AG10803 (cell line): ENCODE measurements at regions not wholly inside any gene's neighbourhood (a gene's known extent, or its start where the extent isn't known, plus 50 kb on each side); places are given as distances from the start of the nearest gene placed in this dataset.
"Not testable (repeated sequence)": the region's sequence is repeated elsewhere in the genome, so short reads cannot be mapped to it uniquely, and the experiment has no call there.

Experiments
- DNase-seq: peaks from one replicate; pipeline ENCODE4 v3.0.0; 2010; ENCODE audit warnings: low read depth
- H3K4me3 ChIP-seq: 2 replicates; pipeline ENCODE4 v1.5.1; 2011; ENCODE audit warnings: mild to moderate bottlenecking, low read length, control low read depth
- TF ChIP-seq, protein P1 (sequence below): conservative IDR thresholded peaks from 2 replicates; pipeline ENCODE4 v1.5.1; 2011; ENCODE audit warnings: mild to moderate bottlenecking, low read length, control low read depth, inconsistent platforms

- TF ChIP-seq, protein P1, sequence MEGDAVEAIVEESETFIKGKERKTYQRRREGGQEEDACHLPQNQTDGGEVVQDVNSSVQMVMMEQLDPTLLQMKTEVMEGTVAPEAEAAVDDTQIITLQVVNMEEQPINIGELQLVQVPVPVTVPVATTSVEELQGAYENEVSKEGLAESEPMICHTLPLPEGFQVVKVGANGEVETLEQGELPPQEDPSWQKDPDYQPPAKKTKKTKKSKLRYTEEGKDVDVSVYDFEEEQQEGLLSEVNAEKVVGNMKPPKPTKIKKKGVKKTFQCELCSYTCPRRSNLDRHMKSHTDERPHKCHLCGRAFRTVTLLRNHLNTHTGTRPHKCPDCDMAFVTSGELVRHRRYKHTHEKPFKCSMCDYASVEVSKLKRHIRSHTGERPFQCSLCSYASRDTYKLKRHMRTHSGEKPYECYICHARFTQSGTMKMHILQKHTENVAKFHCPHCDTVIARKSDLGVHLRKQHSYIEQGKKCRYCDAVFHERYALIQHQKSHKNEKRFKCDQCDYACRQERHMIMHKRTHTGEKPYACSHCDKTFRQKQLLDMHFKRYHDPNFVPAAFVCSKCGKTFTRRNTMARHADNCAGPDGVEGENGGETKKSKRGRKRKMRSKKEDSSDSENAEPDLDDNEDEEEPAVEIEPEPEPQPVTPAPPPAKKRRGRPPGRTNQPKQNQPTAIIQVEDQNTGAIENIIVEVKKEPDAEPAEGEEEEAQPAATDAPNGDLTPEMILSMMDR: no peak
- no peak overlapping the region for H3K4me3 ChIP-seq
- DNase-seq: no peak
These were observed 96.7 kb upstream of the ACKR3 start for GRCh38 chr2:236472720-236473495.

DNA sequence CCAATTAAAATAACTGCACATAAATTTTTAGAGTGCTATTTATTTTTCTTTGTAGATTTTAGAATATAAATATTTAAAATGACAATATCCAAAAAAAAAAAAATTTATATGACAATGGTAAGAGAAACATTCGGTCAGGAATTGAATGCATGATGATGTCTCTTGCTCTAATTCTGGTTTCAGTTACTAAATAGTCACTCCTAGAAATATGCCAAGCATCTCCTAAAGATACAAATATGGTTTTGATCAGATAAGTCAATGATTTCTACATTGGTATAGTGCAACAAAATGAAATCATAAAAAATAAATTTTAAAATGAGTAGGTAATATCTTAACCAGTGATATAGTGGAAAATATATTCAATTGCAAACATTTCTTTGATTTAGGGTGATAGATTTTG lies 95.9 kb upstream of the ACKR3 start:
- H3K4me3 ChIP-seq: no peak overlapping the region
- DNase-seq: peak; percentile 26
- TF ChIP-seq, protein P1: no peak

DNA sequence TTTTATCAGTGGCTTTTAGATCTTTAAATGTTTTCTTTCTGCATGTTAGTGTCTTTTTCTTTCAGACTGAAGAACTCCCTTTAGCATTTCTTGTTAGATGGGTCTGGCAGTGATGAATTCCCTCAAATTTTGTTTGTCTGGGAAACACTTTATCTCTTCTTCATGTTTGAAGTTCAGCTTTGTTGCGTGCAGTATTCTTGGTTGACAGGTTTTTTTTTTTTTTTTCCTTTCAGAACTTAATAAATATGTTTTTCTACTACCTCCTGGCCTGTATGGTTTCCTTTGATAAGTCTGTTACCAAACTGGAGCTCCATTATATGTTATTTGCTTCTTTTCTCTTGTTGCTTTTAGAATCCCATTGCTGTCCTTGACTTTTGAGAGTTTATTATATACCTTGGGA lies 89.8 kb upstream of the ACKR3 start:
- TF ChIP-seq, protein P1: no peak
- DNase-seq: no peak
- no peak overlapping the region for H3K4me3 ChIP-seq

GRCh38 chr2:236483102-236483501 lies 86.5 kb upstream of the ACKR3 start:
- H3K4me3 ChIP-seq: no peak overlapping the region
- TF ChIP-seq, protein P1: no peak
- no peak for DNase-seq

GRCh38 chr2:236485519-236485918 lies 84.1 kb upstream of the ACKR3 start:
- no peak overlapping the region for H3K4me3 ChIP-seq
- DNase-seq: no peak
- TF ChIP-seq, protein P1: no peak

GRCh38 chr2:236489083-236489482 lies 80.5 kb upstream of the ACKR3 start:
- not testable (repeated sequence) for H3K4me3 ChIP-seq, DNase-seq

- H3K4me3 ChIP-seq: no peak overlapping the region
- TF ChIP-seq, protein P1: no peak
- DNase-seq: no peak
These were observed 79.7 kb upstream of the ACKR3 start for GRCh38 chr2:236489895-236490404.
